ENCODE measurements at regions not wholly inside any gene's neighbourhood (a gene's known extent, or its start where the extent isn't known, plus 50 kb on each side); places are given as distances from the start of the nearest gene placed in this dataset.

DNA sequence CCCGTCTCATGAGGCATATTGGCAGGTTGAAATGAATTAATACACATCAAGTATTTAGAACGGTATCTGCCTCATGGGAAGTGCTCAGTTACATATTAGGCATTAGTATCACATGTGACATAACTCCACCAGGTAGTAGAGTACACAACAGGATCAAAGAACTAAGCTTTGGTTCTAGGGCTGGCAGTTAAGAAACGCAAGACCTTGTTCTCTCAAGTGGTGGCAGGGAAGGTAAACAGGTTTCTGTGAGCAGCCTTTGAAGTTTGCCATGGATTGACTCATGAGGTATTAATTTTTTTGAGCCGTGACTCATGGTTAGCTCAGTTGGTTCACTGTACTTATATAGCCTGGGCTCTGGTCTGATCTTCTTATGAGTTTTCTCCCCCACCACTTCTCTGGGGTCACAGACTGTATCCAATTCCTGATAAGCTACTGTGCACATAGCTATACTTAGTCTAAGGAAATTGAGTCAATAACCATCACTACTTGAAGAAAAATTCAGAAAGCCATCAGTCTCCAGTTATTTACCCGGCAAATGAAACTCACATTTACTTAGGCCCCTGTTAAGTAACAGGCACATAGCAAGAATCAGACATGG is 155.6 kb upstream of the STT3B start (continued):
- TF ChIP-seq, protein P1, sequence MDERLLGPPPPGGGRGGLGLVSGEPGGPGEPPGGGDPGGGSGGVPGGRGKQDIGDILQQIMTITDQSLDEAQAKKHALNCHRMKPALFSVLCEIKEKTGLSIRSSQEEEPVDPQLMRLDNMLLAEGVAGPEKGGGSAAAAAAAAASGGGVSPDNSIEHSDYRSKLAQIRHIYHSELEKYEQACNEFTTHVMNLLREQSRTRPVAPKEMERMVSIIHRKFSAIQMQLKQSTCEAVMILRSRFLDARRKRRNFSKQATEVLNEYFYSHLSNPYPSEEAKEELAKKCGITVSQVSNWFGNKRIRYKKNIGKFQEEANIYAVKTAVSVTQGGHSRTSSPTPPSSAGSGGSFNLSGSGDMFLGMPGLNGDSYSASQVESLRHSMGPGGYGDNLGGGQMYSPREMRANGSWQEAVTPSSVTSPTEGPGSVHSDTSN (CRISPR knock-in tag; IDR thresholded peaks at IDR 0.05), result peak; percentile 52; the same call in 1 of the 2 replicates
- TF ChIP-seq ZNF446 (CRISPR knock-in tag; IDR thresholded peaks at IDR 0.05) (no peak), HOXD1 (CRISPR knock-in tag; IDR thresholded peaks at IDR 0.05) (peak; percentile 84), SIX1 (CRISPR knock-in tag; IDR thresholded peaks at IDR 0.05; ENCODE audit: borderline replicate concordance) (peak; percentile 94), ZKSCAN1 (IDR thresholded peaks at IDR 0.05; ENCODE audit: low read length) (peak; percentile 66), FOXK2 (IDR thresholded peaks at IDR 0.05) (peak; percentile 89), TGIF2 (CRISPR knock-in tag; IDR thresholded peaks at IDR 0.05) (peak; percentile 74; the same call in 1 of the 2 replicates), STAT5B (CRISPR knock-in tag; IDR thresholded peaks at IDR 0.05) (0 out of 2 replicates have a peak, but pooled peaks have one; percentile 56), ZNF432 (CRISPR knock-in tag; IDR thresholded peaks at IDR 0.05; ENCODE audit: borderline replicate concordance) (no peak), NFE2L2 (IDR thresholded peaks at IDR 0.05; ENCODE audit: low read length) (peak; percentile 34; the same call in 1 of the 2 replicates), ZNF703 (CRISPR knock-in tag; IDR thresholded peaks at IDR 0.05; ENCODE audit: borderline replicate concordance) (no peak), EZH2 (conservative IDR thresholded peaks at IDR 0.05; ENCODE audit: low read depth, low read length) (no peak), TP53 (CRISPR knock-in tag; conservative IDR thresholded peaks at IDR 0.05) (no peak), SMC3 (IDR thresholded peaks at IDR 0.05; ENCODE audit: low read length) (peak; percentile 25; the same call in 1 of the 2 replicates), ZSCAN25 (CRISPR knock-in tag; IDR thresholded peaks at IDR 0.05) (peak; percentile 30; the same call in 1 of the 2 replicates), FOXP1 (IDR thresholded peaks at IDR 0.05) (peak; percentile 95), FOXP1 (CRISPR knock-in tag; IDR thresholded peaks at IDR 0.05) (peak; percentile 98), ZFP1 (CRISPR knock-in tag; IDR thresholded peaks at IDR 0.05) (peak; percentile 95), GFI1 (CRISPR knock-in tag; IDR thresholded peaks at IDR 0.05; ENCODE audit: borderline replicate concordance) (peak; percentile 89), FOXA1 (IDR thresholded peaks at IDR 0.05) (peak; percentile 94), FOXA1 (CRISPR knock-in tag; IDR thresholded peaks at IDR 0.05) (peak; percentile 98), ZNF317 (CRISPR knock-in tag; IDR thresholded peaks at IDR 0.05) (peak; percentile 64; the same call in 1 of the 2 replicates), DMAP1 (CRISPR knock-in tag; IDR thresholded peaks at IDR 0.05) (peak; percentile 53; the same call in 1 of the 2 replicates), PHF20 (CRISPR knock-in tag; IDR thresholded peaks at IDR 0.05) (no peak), MEF2D (CRISPR knock-in tag; IDR thresholded peaks at IDR 0.05) (peak; percentile 91)
- TF ChIP-seq, protein P2, sequence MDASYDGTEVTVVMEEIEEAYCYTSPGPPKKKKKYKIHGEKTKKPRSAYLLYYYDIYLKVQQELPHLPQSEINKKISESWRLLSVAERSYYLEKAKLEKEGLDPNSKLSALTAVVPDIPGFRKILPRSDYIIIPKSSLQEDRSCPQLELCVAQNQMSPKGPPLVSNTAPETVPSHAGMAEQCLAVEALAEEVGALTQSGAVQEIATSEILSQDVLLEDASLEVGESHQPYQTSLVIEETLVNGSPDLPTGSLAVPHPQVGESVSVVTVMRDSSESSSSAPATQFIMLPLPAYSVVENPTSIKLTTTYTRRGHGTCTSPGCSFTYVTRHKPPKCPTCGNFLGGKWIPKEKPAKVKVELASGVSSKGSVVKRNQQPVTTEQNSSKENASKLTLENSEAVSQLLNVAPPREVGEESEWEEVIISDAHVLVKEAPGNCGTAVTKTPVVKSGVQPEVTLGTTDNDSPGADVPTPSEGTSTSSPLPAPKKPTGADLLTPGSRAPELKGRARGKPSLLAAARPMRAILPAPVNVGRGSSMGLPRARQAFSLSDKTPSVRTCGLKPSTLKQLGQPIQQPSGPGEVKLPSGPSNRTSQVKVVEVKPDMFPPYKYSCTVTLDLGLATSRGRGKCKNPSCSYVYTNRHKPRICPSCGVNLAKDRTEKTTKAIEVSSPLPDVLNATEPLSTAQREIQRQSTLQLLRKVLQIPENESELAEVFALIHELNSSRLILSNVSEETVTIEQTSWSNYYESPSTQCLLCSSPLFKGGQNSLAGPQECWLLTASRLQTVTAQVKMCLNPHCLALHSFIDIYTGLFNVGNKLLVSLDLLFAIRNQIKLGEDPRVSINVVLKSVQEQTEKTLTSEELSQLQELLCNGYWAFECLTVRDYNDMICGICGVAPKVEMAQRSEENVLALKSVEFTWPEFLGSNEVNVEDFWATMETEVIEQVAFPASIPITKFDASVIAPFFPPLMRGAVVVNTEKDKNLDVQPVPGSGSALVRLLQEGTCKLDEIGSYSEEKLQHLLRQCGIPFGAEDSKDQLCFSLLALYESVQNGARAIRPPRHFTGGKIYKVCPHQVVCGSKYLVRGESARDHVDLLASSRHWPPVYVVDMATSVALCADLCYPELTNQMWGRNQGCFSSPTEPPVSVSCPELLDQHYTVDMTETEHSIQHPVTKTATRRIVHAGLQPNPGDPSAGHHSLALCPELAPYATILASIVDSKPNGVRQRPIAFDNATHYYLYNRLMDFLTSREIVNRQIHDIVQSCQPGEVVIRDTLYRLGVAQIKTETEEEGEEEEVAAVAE (CRISPR knock-in tag; IDR thresholded peaks at IDR 0.05; ENCODE audit: borderline replicate concordance), result peak; percentile 85; the same call in 1 of the 2 replicates
- TF ChIP-seq, protein P3, sequence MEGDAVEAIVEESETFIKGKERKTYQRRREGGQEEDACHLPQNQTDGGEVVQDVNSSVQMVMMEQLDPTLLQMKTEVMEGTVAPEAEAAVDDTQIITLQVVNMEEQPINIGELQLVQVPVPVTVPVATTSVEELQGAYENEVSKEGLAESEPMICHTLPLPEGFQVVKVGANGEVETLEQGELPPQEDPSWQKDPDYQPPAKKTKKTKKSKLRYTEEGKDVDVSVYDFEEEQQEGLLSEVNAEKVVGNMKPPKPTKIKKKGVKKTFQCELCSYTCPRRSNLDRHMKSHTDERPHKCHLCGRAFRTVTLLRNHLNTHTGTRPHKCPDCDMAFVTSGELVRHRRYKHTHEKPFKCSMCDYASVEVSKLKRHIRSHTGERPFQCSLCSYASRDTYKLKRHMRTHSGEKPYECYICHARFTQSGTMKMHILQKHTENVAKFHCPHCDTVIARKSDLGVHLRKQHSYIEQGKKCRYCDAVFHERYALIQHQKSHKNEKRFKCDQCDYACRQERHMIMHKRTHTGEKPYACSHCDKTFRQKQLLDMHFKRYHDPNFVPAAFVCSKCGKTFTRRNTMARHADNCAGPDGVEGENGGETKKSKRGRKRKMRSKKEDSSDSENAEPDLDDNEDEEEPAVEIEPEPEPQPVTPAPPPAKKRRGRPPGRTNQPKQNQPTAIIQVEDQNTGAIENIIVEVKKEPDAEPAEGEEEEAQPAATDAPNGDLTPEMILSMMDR (CRISPR knock-in tag; IDR thresholded peaks at IDR 0.05), result 0 out of 2 replicates have a peak, but pooled peaks have one; percentile 12
- TF ChIP-seq, protein P4, sequence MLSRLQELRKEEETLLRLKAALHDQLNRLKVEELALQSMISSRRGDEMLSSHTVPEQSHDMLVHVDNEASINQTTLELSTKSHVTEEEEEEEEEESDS (CRISPR knock-in tag; IDR thresholded peaks at IDR 0.05; ENCODE audit: borderline replicate concordance), result 0 out of 2 replicates have a peak, but pooled peaks have one; percentile 28

Data from HepG2 (cell line).